Body of pancreas (tissue), 4 donors: ENCODE measurements at regions not wholly inside any gene's neighbourhood (a gene's known extent, or its start where the extent isn't known, plus 50 kb on each side); places are given as distances from the start of the nearest gene placed in this dataset.

Source experiments
- POLR2A ChIP-seq, 3 donors: fragments of 450-650 bp; IDR thresholded peaks; one replicate each; pipeline ENCODE4 v1.6.1; 2016; ENCODE audit warnings: antibody characterized with exemption in 3 of 3, mild to moderate bottlenecking in 2 of 3
- TF ChIP-seq, protein P1 (sequence below), 7 experiments: fragments of 450-650 bp in 4 of 7; fragments of 200-600 bp in 3 of 7; sonication (generic) in 3 of 7; IDR thresholded peaks; one replicate each; pipeline ENCODE4 v1.5.1; 2016 to 2019; ENCODE audit warnings: antibody characterized with exemption in 7 of 7

DNA sequence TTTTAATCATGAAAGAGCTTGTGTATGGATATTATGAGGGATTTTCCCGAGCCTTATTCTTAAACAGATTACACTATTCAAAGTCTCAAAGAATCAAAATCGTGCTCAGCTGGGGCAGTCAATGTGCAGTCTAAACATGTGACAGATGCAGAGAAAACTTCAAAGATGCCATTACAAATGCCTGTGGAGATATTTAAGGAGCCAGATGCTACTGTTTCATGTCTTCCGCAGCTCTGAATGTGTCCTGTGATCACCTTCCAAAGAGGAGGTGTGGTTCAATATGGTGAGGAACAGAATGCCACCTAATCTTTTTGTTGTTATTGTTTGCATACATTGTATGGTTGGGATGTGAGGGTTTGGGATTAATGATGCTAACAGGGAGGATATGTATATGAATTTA, 593.3 kb upstream of the ARRDC3 start:
- TF ChIP-seq, protein P1, sequence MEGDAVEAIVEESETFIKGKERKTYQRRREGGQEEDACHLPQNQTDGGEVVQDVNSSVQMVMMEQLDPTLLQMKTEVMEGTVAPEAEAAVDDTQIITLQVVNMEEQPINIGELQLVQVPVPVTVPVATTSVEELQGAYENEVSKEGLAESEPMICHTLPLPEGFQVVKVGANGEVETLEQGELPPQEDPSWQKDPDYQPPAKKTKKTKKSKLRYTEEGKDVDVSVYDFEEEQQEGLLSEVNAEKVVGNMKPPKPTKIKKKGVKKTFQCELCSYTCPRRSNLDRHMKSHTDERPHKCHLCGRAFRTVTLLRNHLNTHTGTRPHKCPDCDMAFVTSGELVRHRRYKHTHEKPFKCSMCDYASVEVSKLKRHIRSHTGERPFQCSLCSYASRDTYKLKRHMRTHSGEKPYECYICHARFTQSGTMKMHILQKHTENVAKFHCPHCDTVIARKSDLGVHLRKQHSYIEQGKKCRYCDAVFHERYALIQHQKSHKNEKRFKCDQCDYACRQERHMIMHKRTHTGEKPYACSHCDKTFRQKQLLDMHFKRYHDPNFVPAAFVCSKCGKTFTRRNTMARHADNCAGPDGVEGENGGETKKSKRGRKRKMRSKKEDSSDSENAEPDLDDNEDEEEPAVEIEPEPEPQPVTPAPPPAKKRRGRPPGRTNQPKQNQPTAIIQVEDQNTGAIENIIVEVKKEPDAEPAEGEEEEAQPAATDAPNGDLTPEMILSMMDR (IDR thresholded peaks at IDR 0.05) = no peak
- TF ChIP-seq POLR2A (IDR thresholded peaks at IDR 0.05) = no peak
